Stimulated activated CD4-positive, alpha-beta T cell treated with anti-CD3 and anti-CD28 coated beads, Interleukin-2, amount 100 ng/mL, for 48 hours (primary cell): ENCODE measurements at regions not wholly inside any gene's neighbourhood (a gene's known extent, or its start where the extent isn't known, plus 50 kb on each side); places are given as distances from the start of the nearest gene placed in this dataset.

Experiments used
- DNase-seq, 2 donors: peaks; one replicate each; pipeline ENCODE4 v3.0.0-alpha.2; 2020

- DNase-seq = no peak
Observed at GRCh38 chr13:59476366-59476765, 687.4 kb downstream of the DIAPH3 start.

- no peak for DNase-seq
Observed at GRCh38 chr13:59477011-59477410, 686.7 kb downstream of the DIAPH3 start.

- DNase-seq = no peak
Observed at GRCh38 chr13:59478908-59479307, 684.8 kb downstream of the DIAPH3 start.

DNA sequence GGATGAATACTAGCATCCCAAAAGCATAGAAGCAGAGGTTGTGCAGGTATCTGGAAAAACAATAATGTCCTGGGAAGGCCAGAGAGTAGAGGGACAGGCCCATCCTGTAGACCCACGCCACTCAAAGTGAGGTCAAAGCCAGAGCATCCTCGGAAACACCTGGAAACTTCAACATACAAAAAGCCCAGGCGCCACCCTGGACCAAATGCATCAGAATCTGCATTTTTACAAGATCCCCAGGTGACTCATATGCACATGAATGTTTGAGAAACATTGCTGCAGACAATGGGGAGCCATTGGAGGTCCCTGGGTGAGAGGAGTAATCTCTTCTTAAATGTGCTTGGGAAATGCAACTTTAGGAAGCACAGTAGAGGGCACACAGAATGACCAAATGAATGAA is 684.1 kb downstream of the DIAPH3 start:
- no peak for DNase-seq

- DNase-seq = no peak
Observed at GRCh38 chr13:59480396-59481259, 683.1 kb downstream of the DIAPH3 start.

DNA sequence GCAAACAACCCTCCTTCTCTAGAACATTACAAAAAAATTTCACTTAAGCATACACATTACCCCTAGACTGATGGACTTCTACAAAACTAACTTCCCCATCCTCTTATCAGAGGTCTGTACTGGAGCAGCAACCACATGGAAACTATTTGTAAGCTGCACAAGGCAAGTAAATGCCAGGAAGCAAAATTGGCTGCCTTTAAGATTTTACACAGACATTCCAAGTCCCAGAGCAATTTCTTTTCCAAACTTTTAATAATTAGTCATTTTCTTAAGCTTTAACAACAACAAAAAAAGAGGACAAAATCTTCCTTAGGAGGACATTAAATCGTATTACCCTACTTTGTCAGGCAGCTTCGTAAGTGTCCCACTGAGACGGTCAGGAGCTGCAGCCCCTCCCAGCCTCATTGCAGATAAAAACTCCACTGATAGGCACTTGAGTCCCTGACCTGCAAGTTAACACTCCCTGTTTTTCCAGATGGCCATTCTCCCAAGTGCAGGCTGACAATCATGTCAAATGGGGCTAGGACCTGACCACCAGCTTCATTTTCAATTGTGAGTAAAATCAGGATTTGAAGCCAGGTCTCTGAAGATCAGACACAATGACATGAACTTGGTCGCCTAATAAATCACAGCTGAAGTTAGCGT is 680.1 kb downstream of the DIAPH3 start:
- DNase-seq = no peak

- DNase-seq = no peak
Observed at GRCh38 chr13:59487883-59488282, 675.8 kb downstream of the DIAPH3 start.

GRCh38 chr13:59488436-59488835 is 675.3 kb downstream of the DIAPH3 start:
- DNase-seq = no peak

DNA sequence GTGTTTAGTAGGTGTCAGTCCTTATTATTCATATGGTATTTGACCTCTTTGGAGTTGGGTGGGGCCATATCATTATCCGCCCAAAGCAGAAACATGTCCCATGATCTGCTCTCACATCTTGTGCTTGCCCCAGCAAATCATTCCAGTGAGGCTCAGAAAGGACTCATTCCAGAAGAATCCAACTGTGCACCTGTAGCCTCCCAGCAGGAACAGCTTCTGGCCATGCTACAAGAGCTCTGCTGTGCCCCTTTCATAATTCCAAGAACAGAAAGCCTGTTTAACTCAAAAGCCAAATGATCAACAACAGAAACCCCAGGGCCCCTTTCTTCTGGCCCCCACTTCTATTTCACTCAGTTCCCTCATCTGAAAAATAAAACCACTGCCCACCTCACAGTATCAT is 673.1 kb downstream of the DIAPH3 start:
- DNase-seq = no peak

- no peak for DNase-seq
Observed at GRCh38 chr13:59492030-59492636, 671.6 kb downstream of the DIAPH3 start.

- DNase-seq = no peak
Observed at GRCh38 chr13:59493436-59493965, 670.2 kb downstream of the DIAPH3 start.

- DNase-seq = no peak
Observed at GRCh38 chr13:59494151-59494550, 669.6 kb downstream of the DIAPH3 start.

DNA sequence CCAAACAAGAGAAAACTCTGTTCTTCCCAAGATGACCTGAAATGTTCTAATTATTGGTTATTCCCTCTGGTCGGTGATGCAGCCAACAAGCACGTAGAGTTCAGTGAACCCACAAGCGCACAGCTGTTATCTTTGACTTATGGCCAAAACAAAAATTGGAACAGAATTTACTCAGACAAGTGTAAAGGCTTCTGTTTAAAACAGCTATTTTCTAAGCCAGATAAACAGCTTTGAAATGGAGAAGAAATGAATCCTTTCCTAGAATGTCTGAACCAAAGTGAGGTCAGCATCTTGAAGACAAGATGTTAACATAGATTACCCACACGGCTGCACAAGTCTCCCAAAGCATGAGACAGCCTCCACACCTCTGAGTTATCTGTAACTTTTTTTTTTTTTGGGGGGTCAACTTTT is 669.2 kb downstream of the DIAPH3 start:
- no peak for DNase-seq

DNA sequence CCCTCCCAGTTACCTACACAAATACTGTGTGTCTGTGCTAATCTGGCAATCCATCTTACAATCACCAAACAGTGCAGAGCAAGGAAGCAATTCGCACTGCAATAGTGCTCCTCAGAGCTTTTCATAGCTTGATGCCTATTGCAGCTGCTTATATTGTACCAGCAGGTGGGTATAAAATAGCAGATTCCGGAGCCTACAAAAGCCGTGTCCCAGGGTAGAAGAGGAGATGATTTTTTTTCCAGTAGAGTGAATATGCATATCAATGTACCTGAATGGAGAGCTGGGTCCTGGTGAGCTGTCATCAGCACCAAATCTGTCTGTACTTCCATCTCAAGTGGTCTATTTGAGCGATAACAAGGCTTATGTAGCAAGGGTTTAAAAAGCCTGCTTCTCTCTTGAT is 668.4 kb downstream of the DIAPH3 start:
- no peak for DNase-seq

GRCh38 chr13:59495936-59496512 is 667.7 kb downstream of the DIAPH3 start:
- DNase-seq = no peak

DNA sequence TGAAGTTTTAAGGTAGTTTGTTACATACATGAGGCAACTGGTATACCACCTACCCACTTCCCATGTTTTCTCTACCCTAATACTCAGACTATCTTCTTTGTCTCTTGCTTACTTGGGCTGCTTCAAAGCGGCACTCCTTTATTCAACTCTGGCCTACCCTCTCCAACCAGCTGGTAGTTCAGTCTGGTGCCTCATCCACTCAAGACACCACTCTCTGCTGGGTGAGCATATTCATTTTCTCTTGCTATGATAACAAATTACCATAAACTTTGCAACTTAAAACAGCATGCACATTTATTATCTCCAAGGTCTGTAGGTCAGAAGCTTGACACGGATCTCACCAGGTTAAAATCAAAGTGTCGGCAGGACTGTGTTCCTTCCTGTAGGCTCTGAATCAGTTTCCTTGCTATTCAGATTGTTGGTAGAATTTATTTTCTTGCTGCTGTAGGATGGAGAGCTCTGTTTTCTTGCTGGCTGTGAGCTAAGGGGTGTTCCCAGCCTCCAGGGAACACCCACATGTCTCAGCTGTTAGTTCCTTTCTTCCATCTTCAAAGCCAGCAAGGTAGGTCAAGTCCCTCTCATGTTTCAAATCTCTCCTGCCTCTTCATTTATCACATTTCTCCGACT is 666.0 kb downstream of the DIAPH3 start:
- DNase-seq = no peak

GRCh38 chr13:59501004-59501403 is 662.7 kb downstream of the DIAPH3 start:
- no peak for DNase-seq

DNA sequence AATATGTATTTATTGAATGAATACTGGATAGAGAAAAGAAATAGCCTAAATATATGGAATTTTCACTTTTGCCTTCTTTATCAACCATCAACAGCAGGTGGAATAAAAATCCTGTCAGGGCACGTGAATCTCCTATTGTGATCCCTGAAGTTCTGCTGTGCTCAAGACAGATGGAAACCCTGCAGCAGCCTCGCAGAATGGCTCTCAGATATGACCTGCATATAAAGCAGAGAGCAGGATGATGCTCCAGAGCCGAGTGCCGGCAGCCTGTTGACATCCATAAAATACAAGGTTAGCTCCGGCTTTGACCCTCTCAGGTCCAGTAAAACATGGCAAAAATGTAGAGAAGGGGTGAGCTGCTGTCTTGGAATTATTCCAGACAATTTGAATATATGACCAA is 659.3 kb downstream of the DIAPH3 start:
- no peak for DNase-seq

GRCh38 chr13:59510386-59510785 is 653.3 kb downstream of the DIAPH3 start:
- no peak for DNase-seq

DNA sequence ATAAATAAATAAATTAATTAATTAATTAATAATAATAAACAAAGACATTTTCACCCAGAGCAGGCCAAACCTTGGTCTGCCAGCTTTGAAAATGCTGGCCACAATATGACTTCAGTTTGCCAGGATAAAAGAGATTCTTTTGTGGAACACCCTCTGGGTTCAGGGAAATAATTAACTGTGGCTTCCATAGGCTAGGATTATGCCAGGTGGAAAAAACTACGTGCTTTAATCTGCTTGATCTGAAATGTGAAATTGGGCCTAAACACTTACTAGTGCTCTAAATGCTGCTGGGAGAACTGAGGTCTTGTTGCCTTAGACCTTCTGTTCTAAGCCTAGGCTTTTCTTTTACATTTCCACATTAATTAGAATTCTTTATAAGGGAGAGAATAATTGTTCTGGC is 650.0 kb downstream of the DIAPH3 start:
- DNase-seq = no peak

GRCh38 chr13:59514316-59514715 is 649.4 kb downstream of the DIAPH3 start:
- no peak for DNase-seq

DNA sequence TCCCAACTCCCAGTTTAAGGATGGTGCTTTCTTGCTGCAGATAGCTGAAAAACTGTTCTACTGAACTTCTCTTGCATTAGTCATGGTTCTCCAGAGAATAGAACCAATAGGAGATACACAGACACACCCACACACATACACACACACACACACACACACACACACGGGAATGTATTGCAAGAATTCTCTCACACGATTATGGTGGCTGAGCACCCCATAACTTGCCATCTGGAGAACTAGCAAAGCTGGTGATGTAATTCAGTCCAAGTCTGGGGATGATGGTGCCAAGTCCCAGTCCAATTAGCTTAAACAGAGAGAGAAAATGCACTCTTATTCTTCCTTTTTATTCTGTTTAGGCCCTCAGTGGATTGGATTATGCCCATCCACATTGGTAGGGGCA is 643.9 kb downstream of the DIAPH3 start:
- no peak for DNase-seq

GRCh38 chr13:59521549-59521948 is 642.2 kb downstream of the DIAPH3 start:
- no peak for DNase-seq
